ENCODE measurements at regions not wholly inside any gene's neighbourhood (a gene's known extent, or its start where the extent isn't known, plus 50 kb on each side); places are given as distances from the start of the nearest gene placed in this dataset.

GRCh38 chr9:135030566-135031226 lies 56.8 kb upstream of the OLFM1 start:
- ChIA-PET SMC1A (ENCODE audit: uncharacterized antibody, unreplicated experiment) (no interaction called here), POLR2A (no interaction called here), CTCF (no interaction called here), RAD21 (ENCODE audit: unreplicated experiment) (no interaction called here)
- Histone ChIP-seq H3K4me3 (no peak overlapping the region), H3K79me2 (ENCODE audit: control insufficient read depth, insufficient read depth, low read length) (no peaks in the 10 kb centered on the region), H3K27me3 (replicated peaks in 1 of 2; ENCODE audit: control insufficient read depth in 2 of 2, insufficient read depth in 2 of 2, low read length in 1 of 2) (no peaks in the 10 kb centered on the region; a peak in 1 of 4 replicates), H2AFZ (ENCODE audit: control insufficient read depth, low read depth, low read length) (no peak overlapping the region), H3K4me2 (ENCODE audit: control insufficient read depth, insufficient read depth) (no peak overlapping the region), H4K20me1 (ENCODE audit: control insufficient read depth, insufficient read depth) (no peaks in the 10 kb centered on the region), H3K36me3 (ENCODE audit: control insufficient read depth in 2 of 2, insufficient read depth in 2 of 2, low read length in 1 of 2) (no peaks in the 10 kb centered on the region), H3K9me3 (replicated peaks; ENCODE audit: control insufficient read depth, insufficient read depth, low read length) (no peaks in the 10 kb centered on the region), H3K27ac (ENCODE audit: control insufficient read depth, insufficient read depth) (no peak overlapping the region), H3K4me1 (ENCODE audit: control insufficient read depth, insufficient read depth, low read length) (no peaks in the 10 kb centered on the region), H3K9ac (ENCODE audit: control insufficient read depth, insufficient read depth, low read length) (no peak overlapping the region)
- ATAC-seq: no peak
- WGBS (ENCODE audit: insufficient coverage, insufficient replicate concordance, low lambda C conversion rate, missing lambda C conversion rate): 40% methylated on average over 16 of the region's 16 CpGs
- in situ Hi-C loops (cut with MboI) (no loop called here), intact Hi-C loops (cut with micrococcal nuclease; ENCODE audit: unreplicated experiment) (no loop called here)
- FAIRE-seq: no peak
- TF ChIP-seq FOS (IDR thresholded peaks at IDR 0.05; ENCODE audit: borderline replicate concordance, extremely low read depth, insufficient read length) (no peak), ZBTB11 (CRISPR knock-in tag; IDR thresholded peaks at IDR 0.05) (no peak), BCL11A (IDR thresholded peaks at IDR 0.05; ENCODE audit: low read depth, low read length) (no peak), HCFC1 (IDR thresholded peaks at IDR 0.05; ENCODE audit: low read length) (no peak), ZBED1 (IDR thresholded peaks at IDR 0.05; ENCODE audit: borderline replicate concordance) (no peak), ZNF274 (IDR thresholded peaks at IDR 0.05; ENCODE audit: insufficient read depth, insufficient read length) (no peak), CHD1 (IDR thresholded peaks at IDR 0.05; ENCODE audit: low read depth, low read length) (no peak), RCOR1 (conservative IDR thresholded peaks at IDR 0.05; ENCODE audit: low read depth, low read length) (no peak), USF1 (IDR thresholded peaks at IDR 0.05; ENCODE audit: borderline replicate concordance, extremely low read length, insufficient read depth, low read depth, low read length) (no peak), STAT1 (conservative IDR thresholded peaks at IDR 0.05) (no peak), PAX5 (IDR thresholded peaks at IDR 0.05; ENCODE audit: borderline replicate concordance, low read depth, low read length) (no peak), EED (IDR thresholded peaks at IDR 0.05; ENCODE audit: low read depth) (no peak), STAT3 (IDR thresholded peaks at IDR 0.05; ENCODE audit: low read depth, low read length) (no peak), JUND (IDR thresholded peaks at IDR 0.05; ENCODE audit: low read depth, low read length) (no peak)
- BruUV-seq (replicated peaks): no TSS peak
- DNase-seq (ENCODE audit: low read depth, low spot score): no peak
